Left ventricle myocardium inferior (tissue), 1 donor: ENCODE measurements at regions not wholly inside any gene's neighbourhood (a gene's known extent, or its start where the extent isn't known, plus 50 kb on each side); places are given as distances from the start of the nearest gene placed in this dataset.

Experiments used
- DNase-seq: peaks from one replicate; pipeline ENCODE4 v3.0.0-alpha.2; 2020
- H3K27ac ChIP-seq: fragments of 200-600 bp; replicated peaks from 2 replicates; pipeline ENCODE4 v1.8.0; 2021
- H3K27me3 ChIP-seq: fragments of 200-600 bp; 2 replicates; pipeline ENCODE4 v1.8.0; 2021; ENCODE audit warnings: low read depth
- H3K36me3 ChIP-seq: fragments of 200-600 bp; 2 replicates; pipeline ENCODE4 v1.8.0; 2021
- H3K4me1 ChIP-seq: fragments of 200-600 bp; 2 replicates; pipeline ENCODE4 v1.8.0; 2021
- H3K4me3 ChIP-seq: fragments of 200-600 bp; 2 replicates; pipeline ENCODE4 v1.8.0; 2021; ENCODE audit warnings: mild to moderate bottlenecking, moderate library complexity
- H3K9me3 ChIP-seq: fragments of 200-600 bp; replicated peaks from 2 replicates; pipeline ENCODE4 v1.8.0; 2021
- intact Hi-C: fragments of 100-400 bp; cut with micrococcal nuclease; formaldehyde crosslinking; loops from one replicate; pipeline ENCODE4 v1.11.0; 2022
- TF ChIP-seq, protein P1 (sequence below): fragments of 200-600 bp; IDR thresholded peaks from 2 replicates; pipeline ENCODE4 v1.8.0; 2021; ENCODE audit warnings: antibody characterized with exemption, mild to moderate bottlenecking, borderline replicate concordance
- donor health status: DM: no; HTN: yes; CAD: no; lungs with severe emphysema.

DNA sequence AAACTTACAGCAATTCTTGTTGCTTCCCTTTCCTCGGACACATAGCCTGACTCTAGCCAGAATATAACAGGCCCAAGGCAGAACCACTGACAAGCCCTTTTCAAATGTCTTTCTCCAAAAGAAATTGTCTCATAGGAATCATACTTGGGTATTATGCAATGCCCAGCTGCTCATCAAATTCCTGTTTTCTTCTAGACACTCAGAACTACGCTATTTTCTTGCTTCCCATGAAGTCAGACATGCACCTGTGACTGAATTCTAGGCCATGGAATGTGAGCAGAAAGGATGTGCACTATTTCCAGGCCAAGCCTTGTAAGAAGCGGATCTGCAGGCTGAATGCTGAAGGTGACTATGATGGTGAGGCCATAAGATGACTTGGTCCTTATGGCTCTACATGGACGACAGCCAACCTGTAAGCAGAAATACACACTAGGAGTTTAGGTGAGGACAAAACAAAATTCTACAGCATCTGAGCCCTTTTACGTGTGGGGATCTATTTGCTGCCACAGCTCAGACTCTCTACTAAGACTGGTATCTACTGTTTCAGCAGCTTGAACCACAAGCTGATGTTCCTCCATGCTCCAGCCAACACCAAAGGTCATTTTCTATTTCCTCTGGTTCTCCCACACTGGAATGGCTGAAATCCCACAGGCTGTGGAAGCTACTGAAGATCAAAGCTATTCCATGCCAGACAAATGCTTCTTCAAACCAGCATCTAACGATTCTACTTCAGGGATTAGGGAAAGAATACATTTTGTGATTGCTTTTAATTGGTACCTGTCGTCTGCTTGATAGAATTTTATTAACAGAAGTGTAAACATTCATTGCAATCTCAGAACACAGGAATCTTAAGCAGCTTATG is 378.7 kb downstream of the RBM43 start:
- Histone ChIP-seq H3K36me3 (no peaks in the 10 kb centered on the region), H3K4me1 (no peaks in the 10 kb centered on the region), H3K4me3 (no peak overlapping the region), H3K9me3 (no peaks in the 10 kb centered on the region), H3K27ac (no peak overlapping the region), H3K27me3 (no peaks in the 10 kb centered on the region)
- DNase-seq, result no peak
- TF ChIP-seq, protein P1, sequence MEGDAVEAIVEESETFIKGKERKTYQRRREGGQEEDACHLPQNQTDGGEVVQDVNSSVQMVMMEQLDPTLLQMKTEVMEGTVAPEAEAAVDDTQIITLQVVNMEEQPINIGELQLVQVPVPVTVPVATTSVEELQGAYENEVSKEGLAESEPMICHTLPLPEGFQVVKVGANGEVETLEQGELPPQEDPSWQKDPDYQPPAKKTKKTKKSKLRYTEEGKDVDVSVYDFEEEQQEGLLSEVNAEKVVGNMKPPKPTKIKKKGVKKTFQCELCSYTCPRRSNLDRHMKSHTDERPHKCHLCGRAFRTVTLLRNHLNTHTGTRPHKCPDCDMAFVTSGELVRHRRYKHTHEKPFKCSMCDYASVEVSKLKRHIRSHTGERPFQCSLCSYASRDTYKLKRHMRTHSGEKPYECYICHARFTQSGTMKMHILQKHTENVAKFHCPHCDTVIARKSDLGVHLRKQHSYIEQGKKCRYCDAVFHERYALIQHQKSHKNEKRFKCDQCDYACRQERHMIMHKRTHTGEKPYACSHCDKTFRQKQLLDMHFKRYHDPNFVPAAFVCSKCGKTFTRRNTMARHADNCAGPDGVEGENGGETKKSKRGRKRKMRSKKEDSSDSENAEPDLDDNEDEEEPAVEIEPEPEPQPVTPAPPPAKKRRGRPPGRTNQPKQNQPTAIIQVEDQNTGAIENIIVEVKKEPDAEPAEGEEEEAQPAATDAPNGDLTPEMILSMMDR, result no peak
- intact Hi-C loops, result no loop called here

DNA sequence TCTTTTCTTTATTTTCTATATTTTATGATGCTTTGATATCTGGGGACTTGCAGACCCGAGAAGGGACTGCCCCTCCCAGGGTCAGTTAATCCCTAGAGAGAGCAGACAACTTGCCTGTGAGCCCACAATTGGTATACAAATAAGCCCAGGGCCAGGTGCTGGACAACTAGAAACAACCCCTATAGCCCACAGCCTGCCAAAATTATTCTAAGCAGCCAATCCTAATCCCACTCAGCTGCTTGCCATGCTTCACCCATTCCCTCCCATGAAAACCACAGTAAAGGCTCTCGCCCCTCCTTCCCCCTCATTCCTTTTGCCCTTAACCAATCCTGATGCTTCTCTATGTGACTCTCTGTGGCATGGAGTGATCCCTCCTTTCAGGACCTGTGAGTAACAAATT is 380.7 kb downstream of the RBM43 start:
- no peaks in the 10 kb centered on the region for H3K36me3 ChIP-seq
- H3K9me3 ChIP-seq, result no peaks in the 10 kb centered on the region
- no peaks in the 10 kb centered on the region for H3K4me1 ChIP-seq
- intact Hi-C loops, result no loop called here
- no peak for DNase-seq
- H3K27ac ChIP-seq, result no peak overlapping the region
- H3K4me3 ChIP-seq, result no peak overlapping the region
- TF ChIP-seq, protein P1, result no peak
- no peaks in the 10 kb centered on the region for H3K27me3 ChIP-seq

DNA sequence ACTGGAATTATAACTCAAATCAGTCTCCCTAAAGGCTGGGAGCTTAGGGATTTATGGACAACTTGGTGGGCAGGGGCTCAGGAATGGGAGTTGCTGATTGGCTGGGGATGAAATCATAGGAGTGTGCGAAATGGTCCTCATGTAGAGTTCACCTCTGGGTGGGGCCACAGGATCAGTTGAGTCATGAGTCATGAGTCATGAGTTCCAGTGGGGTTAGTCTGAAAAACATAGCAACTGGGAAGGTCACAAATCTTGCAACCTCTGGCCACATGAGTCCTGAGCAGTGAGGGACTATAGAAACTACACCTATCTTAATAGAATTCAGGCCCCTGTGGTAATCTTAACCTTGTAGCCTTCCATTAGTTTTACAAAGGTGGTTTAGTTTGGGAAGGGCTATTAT is 383.3 kb downstream of the RBM43 start:
- Histone ChIP-seq H3K27ac (no peak overlapping the region), H3K9me3 (no peaks in the 10 kb centered on the region), H3K27me3 (no peaks in the 10 kb centered on the region), H3K36me3 (no peaks in the 10 kb centered on the region), H3K4me1 (no peaks in the 10 kb centered on the region), H3K4me3 (no peak overlapping the region)
- intact Hi-C loops, result no loop called here
- DNase-seq, result no peak
- TF ChIP-seq, protein P1, result no peak

DNA sequence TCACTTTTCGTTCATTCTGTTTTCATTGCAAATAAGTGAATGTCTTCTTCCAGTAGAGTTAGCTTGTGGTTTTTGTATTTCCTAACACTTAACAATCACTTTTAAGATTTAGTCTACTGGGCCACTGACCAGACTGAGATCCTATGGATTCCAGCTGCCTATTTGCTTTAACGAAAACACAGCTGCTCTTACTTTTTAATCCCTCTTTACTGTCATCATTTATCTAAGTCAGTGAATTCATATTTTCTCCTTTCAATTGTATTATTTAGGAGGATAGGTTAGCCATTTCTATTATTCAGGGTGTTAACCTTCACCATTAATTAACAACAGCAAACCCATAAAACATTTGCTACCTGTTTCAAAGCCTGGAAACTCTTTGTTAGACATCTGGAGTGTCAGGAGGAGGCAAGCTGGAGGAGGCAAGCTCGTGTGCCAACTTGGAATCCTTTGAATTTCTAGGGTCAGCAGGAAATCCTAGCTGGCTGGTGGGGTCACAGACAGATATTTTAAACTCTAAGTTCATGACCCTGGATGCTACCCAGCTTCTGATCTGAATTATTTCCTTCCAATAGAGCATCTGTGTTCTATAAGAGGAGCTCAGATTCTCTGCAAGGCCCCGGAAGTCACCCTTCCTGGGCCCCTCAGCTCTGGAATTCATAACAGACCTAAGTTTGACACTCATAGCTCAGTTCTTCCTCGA is 385.3 kb downstream of the RBM43 start:
- DNase-seq, result no peak
- Histone ChIP-seq H3K4me3 (no peak overlapping the region), H3K36me3 (no peaks in the 10 kb centered on the region), H3K4me1 (no peaks in the 10 kb centered on the region), H3K27ac (no peak overlapping the region), H3K27me3 (no peaks in the 10 kb centered on the region), H3K9me3 (no peaks in the 10 kb centered on the region)
- intact Hi-C loops, result no loop called here
- TF ChIP-seq, protein P1, result no peak

DNA sequence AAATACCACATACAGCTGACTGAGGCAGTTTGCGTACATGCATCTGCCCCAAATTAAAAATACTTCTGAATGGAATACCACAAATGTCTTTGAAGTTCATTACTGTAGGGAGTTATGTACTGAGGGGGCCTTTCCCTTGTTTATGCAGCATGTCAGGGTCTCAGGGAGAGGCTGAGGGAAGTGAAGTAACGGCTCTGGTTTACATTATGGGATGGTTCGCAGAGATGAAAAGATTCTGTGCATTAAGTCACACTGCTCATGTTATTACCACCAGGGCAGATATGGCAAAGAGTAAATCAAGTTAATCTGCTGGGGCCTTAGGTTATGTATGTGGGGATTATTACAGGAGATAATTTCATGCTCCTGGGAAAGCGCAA is 385.9 kb upstream of the RND3 start:
- H3K27ac ChIP-seq, result no peak overlapping the region
- no peak for DNase-seq
- intact Hi-C loops, result no loop called here
- no peaks in the 10 kb centered on the region for H3K9me3 ChIP-seq
- no peaks in the 10 kb centered on the region for H3K27me3 ChIP-seq
- TF ChIP-seq, protein P1, result no peak
- H3K36me3 ChIP-seq, result no peaks in the 10 kb centered on the region
- no peaks in the 10 kb centered on the region for H3K4me1 ChIP-seq
- H3K4me3 ChIP-seq, result no peak overlapping the region
